Nephron progenitor cell (in vitro differentiated cells): ENCODE measurements at regions not wholly inside any gene's neighbourhood (a gene's known extent, or its start where the extent isn't known, plus 50 kb on each side); places are given as distances from the start of the nearest gene placed in this dataset.

Experiments
- DNase-seq: peaks from one replicate; pipeline ENCODE4 v3.0.0; 2021
- H3K27ac Mint-ChIP-seq: 2 replicates; pipeline ENCODE4 v1.8.0; 2021; ENCODE audit warnings: mild to moderate bottlenecking, moderate library complexity, mixed read lengths
- H3K27me3 Mint-ChIP-seq: 2 replicates; pipeline ENCODE4 v1.8.0; 2021; ENCODE audit warnings: mild to moderate bottlenecking, low read depth, mixed read lengths; ENCODE audit not compliant: poor library complexity
- H3K36me3 Mint-ChIP-seq: 2 replicates; pipeline ENCODE4 v1.8.0; 2021; ENCODE audit warnings: low read depth, mixed read lengths
- H3K4me1 Mint-ChIP-seq: 2 replicates; pipeline ENCODE4 v1.8.0; 2021; ENCODE audit warnings: mixed read lengths
- H3K4me3 Mint-ChIP-seq: 2 replicates; pipeline ENCODE4 v1.8.0; 2021; ENCODE audit warnings: mild to moderate bottlenecking, moderate library complexity, mixed read lengths
- H3K9me3 Mint-ChIP-seq: 2 replicates; pipeline ENCODE4 v1.8.0; 2021; ENCODE audit warnings: mild to moderate bottlenecking, moderate library complexity, mixed read lengths
- TF ChIP-seq, protein P1 (sequence below): fragments of 200-600 bp; sonication (generic); IDR thresholded peaks from 2 replicates; pipeline ENCODE4 v1.5.0; 2021; ENCODE audit warnings: antibody characterized with exemption

DNA sequence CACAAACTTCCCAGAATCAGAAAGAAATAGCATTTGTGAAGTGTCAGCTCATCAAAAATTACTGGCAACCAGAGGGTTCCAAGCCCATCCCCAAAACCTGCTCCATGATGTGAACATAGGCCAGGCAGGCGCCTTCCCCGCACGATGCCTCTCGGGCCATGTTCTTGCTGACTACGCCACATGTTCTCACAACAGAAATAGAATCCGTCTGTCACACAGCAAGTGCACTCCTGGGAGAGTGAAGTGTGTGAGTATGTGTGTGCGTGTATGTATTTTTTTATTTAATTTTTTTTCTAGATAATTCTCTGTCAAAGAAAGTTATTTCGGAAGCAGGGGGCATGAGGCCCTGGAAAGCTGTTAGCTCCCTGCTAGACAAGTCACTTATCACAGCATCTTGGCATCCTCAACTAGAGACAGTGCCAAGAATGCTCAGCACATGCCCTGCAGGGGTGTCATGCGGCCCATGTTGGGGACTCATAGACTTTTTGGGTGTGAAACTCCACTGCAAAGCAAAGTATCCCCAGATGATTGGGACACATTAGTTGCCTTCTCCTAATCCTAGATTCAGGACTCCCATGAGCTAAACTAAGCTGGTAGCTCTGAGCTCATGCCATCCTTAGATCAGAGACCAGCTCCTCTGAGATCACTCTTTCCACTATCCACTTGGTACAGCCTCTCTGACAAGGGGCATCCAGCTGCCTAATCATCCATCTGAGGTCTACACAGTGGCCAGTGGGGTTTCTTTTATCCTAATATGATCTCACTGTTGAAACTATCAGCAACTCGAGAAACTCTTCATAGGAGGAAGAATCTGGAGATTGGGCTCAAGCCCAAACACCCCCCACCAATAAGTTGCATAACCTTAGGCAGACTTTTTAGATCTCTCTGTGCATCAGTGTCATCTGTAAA, 53.2 kb upstream of the CYRIA start:
- DNase-seq: no peak
- Mint-ChIP-seq H3K9me3 (no peaks in the 10 kb centered on the region), H3K27ac (peak overlapping the region; percentile 52), H3K36me3 (no peaks in the 10 kb centered on the region), H3K4me1 (peaks cover 15% of the 10 kb centered on the region), H3K27me3 (peaks cover 20% of the 10 kb centered on the region), H3K4me3 (no peak overlapping the region)
- TF ChIP-seq, protein P1, sequence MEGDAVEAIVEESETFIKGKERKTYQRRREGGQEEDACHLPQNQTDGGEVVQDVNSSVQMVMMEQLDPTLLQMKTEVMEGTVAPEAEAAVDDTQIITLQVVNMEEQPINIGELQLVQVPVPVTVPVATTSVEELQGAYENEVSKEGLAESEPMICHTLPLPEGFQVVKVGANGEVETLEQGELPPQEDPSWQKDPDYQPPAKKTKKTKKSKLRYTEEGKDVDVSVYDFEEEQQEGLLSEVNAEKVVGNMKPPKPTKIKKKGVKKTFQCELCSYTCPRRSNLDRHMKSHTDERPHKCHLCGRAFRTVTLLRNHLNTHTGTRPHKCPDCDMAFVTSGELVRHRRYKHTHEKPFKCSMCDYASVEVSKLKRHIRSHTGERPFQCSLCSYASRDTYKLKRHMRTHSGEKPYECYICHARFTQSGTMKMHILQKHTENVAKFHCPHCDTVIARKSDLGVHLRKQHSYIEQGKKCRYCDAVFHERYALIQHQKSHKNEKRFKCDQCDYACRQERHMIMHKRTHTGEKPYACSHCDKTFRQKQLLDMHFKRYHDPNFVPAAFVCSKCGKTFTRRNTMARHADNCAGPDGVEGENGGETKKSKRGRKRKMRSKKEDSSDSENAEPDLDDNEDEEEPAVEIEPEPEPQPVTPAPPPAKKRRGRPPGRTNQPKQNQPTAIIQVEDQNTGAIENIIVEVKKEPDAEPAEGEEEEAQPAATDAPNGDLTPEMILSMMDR: no peak

DNA sequence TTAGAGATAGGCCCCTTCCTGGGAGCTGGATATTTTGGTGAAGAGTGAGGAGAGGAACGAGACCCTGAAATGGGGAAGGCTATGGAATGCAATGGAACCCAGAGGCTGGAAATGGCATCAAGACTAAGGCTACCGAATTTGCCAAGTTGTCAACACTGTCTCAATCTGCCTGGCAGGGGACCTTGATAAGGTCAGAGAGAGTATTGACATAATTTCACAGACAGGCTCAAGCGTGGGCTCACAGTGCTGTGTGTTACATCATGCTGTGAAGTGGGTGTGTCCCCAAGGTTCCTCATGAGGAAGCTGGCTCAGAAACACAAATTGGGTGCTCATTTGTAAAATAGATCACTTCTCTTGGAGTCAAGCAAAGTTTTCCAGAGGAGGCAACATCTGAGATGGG, 51.8 kb upstream of the CYRIA start:
- Mint-ChIP-seq H3K27ac (no peak overlapping the region), H3K36me3 (no peaks in the 10 kb centered on the region), H3K4me3 (no peak overlapping the region)

DNA sequence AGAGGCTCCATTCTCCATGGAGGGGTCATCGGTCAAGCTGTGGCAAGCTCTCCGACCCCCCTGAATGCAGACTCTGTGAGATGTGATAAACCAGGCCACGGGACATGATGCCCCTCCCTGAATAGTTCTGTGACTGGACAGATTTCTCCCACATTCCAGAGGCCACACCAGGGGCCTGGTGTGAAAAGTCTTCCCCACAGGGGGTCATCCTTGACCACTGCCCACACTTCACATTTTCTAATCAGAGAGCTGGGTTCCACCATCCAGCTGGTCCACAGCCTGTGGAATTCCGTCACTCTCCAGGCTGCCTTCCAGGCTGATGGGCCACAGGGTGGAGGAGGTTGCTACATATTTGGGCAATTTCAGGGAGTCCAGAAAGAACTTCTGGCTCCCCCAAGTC, 51.3 kb upstream of the CYRIA start:
- Mint-ChIP-seq H3K4me1 (peaks cover under 1% of the 10 kb centered on the region), H3K4me3 (no peak overlapping the region), H3K36me3 (no peaks in the 10 kb centered on the region), H3K9me3 (no peaks in the 10 kb centered on the region), H3K27me3 (peaks cover 20% of the 10 kb centered on the region), H3K27ac (no peak overlapping the region)
- TF ChIP-seq, protein P1: no peak
- no peak for DNase-seq

More for the DNA sequence above, 51.8 kb upstream of the CYRIA start:
- Mint-ChIP-seq H3K27me3 (peaks cover 24% of the 10 kb centered on the region), H3K4me1 (peaks cover 6% of the 10 kb centered on the region), H3K9me3 (no peaks in the 10 kb centered on the region)
- TF ChIP-seq, protein P1: no peak
- DNase-seq: no peak

DNA sequence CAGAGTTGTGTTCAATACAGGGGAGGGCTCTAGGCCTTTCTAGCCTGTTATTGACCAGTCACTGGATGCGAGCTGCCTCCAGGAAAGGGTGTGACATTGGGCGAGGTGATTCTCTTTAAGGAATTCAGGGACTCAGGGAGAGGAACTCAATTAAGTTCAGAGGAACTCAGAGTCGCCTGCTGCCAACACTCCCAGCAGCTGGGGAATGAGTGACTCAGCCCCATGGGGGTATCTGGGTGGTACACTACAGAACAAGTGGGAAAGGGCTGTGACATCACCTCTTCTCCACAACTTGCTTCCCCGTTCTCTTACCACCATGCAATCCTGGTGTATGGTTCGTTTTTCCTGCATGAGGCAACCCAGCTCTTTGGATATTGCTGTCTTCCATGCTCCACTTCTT, 50.4 kb upstream of the CYRIA start:
- Mint-ChIP-seq H3K4me1 (no peaks in the 10 kb centered on the region), H3K4me3 (no peak overlapping the region), H3K27ac (no peak overlapping the region), H3K27me3 (peaks cover 19% of the 10 kb centered on the region), H3K9me3 (no peaks in the 10 kb centered on the region), H3K36me3 (no peaks in the 10 kb centered on the region)
- TF ChIP-seq, protein P1: no peak
- DNase-seq: no peak
